MM.1S (cell line): ENCODE measurements at regions not wholly inside any gene's neighbourhood (a gene's known extent, or its start where the extent isn't known, plus 50 kb on each side); places are given as distances from the start of the nearest gene placed in this dataset.

Experiments used
- DNase-seq: peaks from one replicate; pipeline ENCODE4 v3.0.0-alpha.2; 2015
- H2AFZ ChIP-seq: fragments of 300-600 bp; sonication (generic); 2 replicates; pipeline ENCODE4 v1.6.0; 2016; ENCODE audit warnings: antibody characterized with exemption, low read length
- H3F3A ChIP-seq: fragments of 300-600 bp; sonication (generic); 2 replicates; pipeline ENCODE4 v1.6.1; 2016; ENCODE audit warnings: mild to moderate bottlenecking, antibody characterized with exemption, low read length, moderate library complexity, mixed read lengths; ENCODE audit not compliant: insufficient read depth
- H3K27ac ChIP-seq: fragments of 300-600 bp; sonication (generic); 2 replicates; pipeline ENCODE4 v1.5.1; 2016; ENCODE audit warnings: mild to moderate bottlenecking, low read length
- H3K27me3 ChIP-seq: fragments of 300-600 bp; sonication (generic); replicated peaks from 2 replicates; pipeline ENCODE4 v1.6.0; 2016; ENCODE audit warnings: low read length; ENCODE audit not compliant: insufficient read depth
- H3K36me3 ChIP-seq: fragments of 300-600 bp; sonication (generic); replicated peaks from 2 replicates; pipeline ENCODE4 v1.6.1; 2016; ENCODE audit warnings: mild to moderate bottlenecking, low read length, mixed read lengths; ENCODE audit not compliant: insufficient read depth
- H3K4me1 ChIP-seq: fragments of 300-600 bp; sonication (generic); 2 replicates; pipeline ENCODE4 v1.6.1; 2016; ENCODE audit warnings: low read length, mixed read lengths
- H3K4me2 ChIP-seq: fragments of 300-600 bp; sonication (generic); 2 replicates; pipeline ENCODE4 v1.6.0; 2016; ENCODE audit warnings: low read depth, low read length
- H3K4me3 ChIP-seq: fragments of 300-600 bp; sonication (generic); 2 replicates; pipeline ENCODE4 v1.5.1; 2016; ENCODE audit warnings: low read length, mixed read lengths
- H3K79me2 ChIP-seq: fragments of 300-600 bp; sonication (generic); 2 replicates; pipeline ENCODE4 v1.6.1; 2016; ENCODE audit warnings: mixed run types, low read length, mixed read lengths
- H3K9ac ChIP-seq: fragments of 300-600 bp; sonication (generic); 2 replicates; pipeline ENCODE4 v1.6.1; 2016; ENCODE audit warnings: low read length, mixed read lengths
- H3K9me2 ChIP-seq: fragments of 300-600 bp; sonication (generic); replicated peaks from 2 replicates; pipeline ENCODE4 v1.6.1; 2016; ENCODE audit warnings: mild to moderate bottlenecking, low read length, mixed read lengths; ENCODE audit not compliant: insufficient read depth
- H3K9me3 ChIP-seq: fragments of 300-600 bp; sonication (generic); replicated peaks from 2 replicates; pipeline ENCODE4 v1.6.1; 2016; ENCODE audit warnings: mild to moderate bottlenecking, low read length, mixed read lengths; ENCODE audit not compliant: insufficient read depth
- H4K20me1 ChIP-seq: fragments of 300-600 bp; sonication (generic); 2 replicates; pipeline ENCODE4 v1.6.1; 2016; ENCODE audit warnings: mild to moderate bottlenecking, low read length, moderate library complexity, mixed read lengths; ENCODE audit not compliant: insufficient read depth
- EZH2 ChIP-seq: fragments of 300-600 bp; sonication (generic); optimal IDR thresholded peaks from 2 replicates; pipeline ENCODE3; 2017; ENCODE audit warnings: low read depth, mild to moderate bottlenecking, antibody characterized with exemption, low read length, mixed read lengths
- EZH2phosphoT487 ChIP-seq: fragments of 300-600 bp; sonication (generic); IDR thresholded peaks from 2 replicates; pipeline ENCODE4 v1.6.1; 2018; ENCODE audit warnings: antibody characterized with exemption, low read length
- TF ChIP-seq, protein P1 (sequence below): fragments of 300-600 bp; sonication (generic); IDR thresholded peaks from 2 replicates; pipeline ENCODE4 v1.5.1; 2016; ENCODE audit warnings: antibody characterized with exemption, low read length, mixed read lengths

GRCh38 chr14:58739674-58740073 lies 101.9 kb downstream of the DACT1 start:
- Histone ChIP-seq H3K27ac (no peak overlapping the region), H3F3A (no peaks in the 10 kb centered on the region), H3K79me2 (no peaks in the 10 kb centered on the region), H3K36me3 (no peaks in the 10 kb centered on the region), H3K9ac (no peak overlapping the region), H3K27me3 (no peaks in the 10 kb centered on the region), H3K4me1 (no peaks in the 10 kb centered on the region), H4K20me1 (no peaks in the 10 kb centered on the region), H3K9me2 (no peaks in the 10 kb centered on the region), H2AFZ (no peak overlapping the region), H3K9me3 (no peaks in the 10 kb centered on the region), H3K4me3 (no peak overlapping the region), H3K4me2 (no peak overlapping the region)
- no peak for DNase-seq
- TF ChIP-seq EZH2 (no peak), EZH2phosphoT487 (no peak)
- TF ChIP-seq, protein P1, sequence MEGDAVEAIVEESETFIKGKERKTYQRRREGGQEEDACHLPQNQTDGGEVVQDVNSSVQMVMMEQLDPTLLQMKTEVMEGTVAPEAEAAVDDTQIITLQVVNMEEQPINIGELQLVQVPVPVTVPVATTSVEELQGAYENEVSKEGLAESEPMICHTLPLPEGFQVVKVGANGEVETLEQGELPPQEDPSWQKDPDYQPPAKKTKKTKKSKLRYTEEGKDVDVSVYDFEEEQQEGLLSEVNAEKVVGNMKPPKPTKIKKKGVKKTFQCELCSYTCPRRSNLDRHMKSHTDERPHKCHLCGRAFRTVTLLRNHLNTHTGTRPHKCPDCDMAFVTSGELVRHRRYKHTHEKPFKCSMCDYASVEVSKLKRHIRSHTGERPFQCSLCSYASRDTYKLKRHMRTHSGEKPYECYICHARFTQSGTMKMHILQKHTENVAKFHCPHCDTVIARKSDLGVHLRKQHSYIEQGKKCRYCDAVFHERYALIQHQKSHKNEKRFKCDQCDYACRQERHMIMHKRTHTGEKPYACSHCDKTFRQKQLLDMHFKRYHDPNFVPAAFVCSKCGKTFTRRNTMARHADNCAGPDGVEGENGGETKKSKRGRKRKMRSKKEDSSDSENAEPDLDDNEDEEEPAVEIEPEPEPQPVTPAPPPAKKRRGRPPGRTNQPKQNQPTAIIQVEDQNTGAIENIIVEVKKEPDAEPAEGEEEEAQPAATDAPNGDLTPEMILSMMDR: no peak

DNA sequence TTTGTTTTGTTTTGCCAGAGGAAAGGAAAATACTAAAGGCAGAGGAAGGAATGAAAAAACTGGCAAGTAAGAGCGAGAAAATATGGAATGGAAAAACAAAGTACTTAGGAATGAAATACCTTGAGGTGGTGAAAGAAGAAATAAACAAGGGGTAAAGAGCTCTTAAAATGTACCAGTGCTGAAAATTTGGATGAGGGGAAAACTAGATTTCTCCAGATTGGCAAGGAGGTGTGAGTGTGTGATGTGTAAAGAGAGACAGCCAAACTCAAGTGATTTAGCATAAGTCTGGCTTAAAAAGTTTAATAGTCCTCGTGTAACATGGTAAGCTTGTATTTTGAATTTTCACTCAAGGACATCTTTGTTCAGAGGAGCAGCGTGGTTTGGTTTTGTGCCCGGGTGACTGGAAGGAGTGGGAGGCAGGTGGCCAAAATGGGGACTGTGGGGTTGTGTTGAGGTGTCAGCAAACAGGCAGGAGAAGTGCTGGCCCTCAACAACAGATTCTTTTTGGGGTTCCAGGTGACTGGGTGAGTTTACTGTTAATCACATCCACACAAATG lies 102.7 kb downstream of the DACT1 start:
- Histone ChIP-seq H3F3A (no peaks in the 10 kb centered on the region), H3K9me3 (no peaks in the 10 kb centered on the region), H3K27ac (no peak overlapping the region), H3K4me3 (no peak overlapping the region), H2AFZ (no peak overlapping the region), H3K27me3 (no peaks in the 10 kb centered on the region), H3K79me2 (no peaks in the 10 kb centered on the region), H3K4me1 (no peaks in the 10 kb centered on the region), H3K4me2 (no peak overlapping the region), H3K9ac (no peak overlapping the region), H3K36me3 (no peaks in the 10 kb centered on the region), H4K20me1 (no peaks in the 10 kb centered on the region), H3K9me2 (no peaks in the 10 kb centered on the region)
- DNase-seq: no peak
- TF ChIP-seq EZH2phosphoT487: no peak
- TF ChIP-seq EZH2: no peak
- TF ChIP-seq, protein P1: no peak

DNA sequence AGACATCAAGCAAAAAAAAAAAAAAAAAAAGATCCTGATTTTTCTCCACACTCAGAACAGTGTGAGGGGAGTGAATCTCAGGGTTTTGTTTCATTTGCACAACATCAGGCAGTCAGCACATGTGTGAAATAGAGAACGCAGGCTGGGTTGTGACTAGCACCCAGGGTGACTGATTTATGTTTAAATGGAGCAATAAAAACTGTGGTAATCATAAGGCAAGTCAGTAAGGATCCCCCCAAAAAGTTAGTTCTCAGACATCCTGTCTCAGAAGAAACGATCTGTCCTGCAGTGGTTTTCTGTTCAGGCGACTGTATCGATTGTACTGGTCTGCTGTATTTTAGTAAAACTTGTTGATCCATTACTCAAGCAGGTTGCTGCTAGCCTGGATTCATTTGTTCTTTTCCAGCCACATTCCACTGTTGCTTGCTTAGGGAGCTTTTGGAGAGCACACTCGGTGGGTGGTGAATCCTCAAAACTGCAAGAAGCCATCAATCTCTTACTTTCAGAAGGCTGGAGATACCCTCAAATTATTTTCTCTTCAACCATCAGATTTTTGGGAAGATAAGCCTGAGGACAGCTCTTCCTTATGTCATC lies 107.1 kb downstream of the DACT1 start:
- H3K79me2 ChIP-seq: no peaks in the 10 kb centered on the region
- H3K9ac ChIP-seq: no peak overlapping the region
- H3K4me3 ChIP-seq: no peak overlapping the region
- no peaks in the 10 kb centered on the region for H3K9me2 ChIP-seq
- H3F3A ChIP-seq: no peaks in the 10 kb centered on the region
- no peak for DNase-seq
- no peak overlapping the region for H3K27ac ChIP-seq
- H3K27me3 ChIP-seq: no peaks in the 10 kb centered on the region
- H3K4me2 ChIP-seq: no peak overlapping the region
- H3K9me3 ChIP-seq: no peaks in the 10 kb centered on the region
- H4K20me1 ChIP-seq: no peaks in the 10 kb centered on the region
- H3K36me3 ChIP-seq: no peaks in the 10 kb centered on the region
- H2AFZ ChIP-seq: no peak overlapping the region
- H3K4me1 ChIP-seq: no peaks in the 10 kb centered on the region
- TF ChIP-seq, protein P1: no peak
- TF ChIP-seq EZH2 (no peak), EZH2phosphoT487 (no peak)
